22Rv1 (cell line): ENCODE measurements at regions not wholly inside any gene's neighbourhood (a gene's known extent, or its start where the extent isn't known, plus 50 kb on each side); places are given as distances from the start of the nearest gene placed in this dataset.

Experiments used
- CTCF ChIP-seq: fragments of 450-650 bp; IDR thresholded peaks from 2 replicates; pipeline ENCODE4 v1.5.1; 2017; ENCODE audit warnings: mild to moderate bottlenecking
- ZFX ChIP-seq: fragments of 450-650 bp; IDR thresholded peaks from 2 replicates; pipeline ENCODE4 v1.6.1; 2017; ENCODE audit warnings: antibody characterized with exemption, borderline replicate concordance

GRCh38 chr11:71339396-71339881 lies 87.1 kb upstream of the SHANK2 start:
- TF ChIP-seq CTCF: no peak
- TF ChIP-seq ZFX: no peak
